Glomerular endothelial cell (primary cell): ENCODE measurements at regions not wholly inside any gene's neighbourhood (a gene's known extent, or its start where the extent isn't known, plus 50 kb on each side); places are given as distances from the start of the nearest gene placed in this dataset.
"Not testable (repeated sequence)": the region's sequence is repeated elsewhere in the genome, so short reads cannot be mapped to it uniquely, and the experiment has no call there.

Experiments
- DNase-seq: peaks from one replicate; pipeline ENCODE4 v3.0.0-alpha.2; 2011; ENCODE audit warnings: low read depth, low spot score; ENCODE audit errors: extremely low read depth

DNA sequence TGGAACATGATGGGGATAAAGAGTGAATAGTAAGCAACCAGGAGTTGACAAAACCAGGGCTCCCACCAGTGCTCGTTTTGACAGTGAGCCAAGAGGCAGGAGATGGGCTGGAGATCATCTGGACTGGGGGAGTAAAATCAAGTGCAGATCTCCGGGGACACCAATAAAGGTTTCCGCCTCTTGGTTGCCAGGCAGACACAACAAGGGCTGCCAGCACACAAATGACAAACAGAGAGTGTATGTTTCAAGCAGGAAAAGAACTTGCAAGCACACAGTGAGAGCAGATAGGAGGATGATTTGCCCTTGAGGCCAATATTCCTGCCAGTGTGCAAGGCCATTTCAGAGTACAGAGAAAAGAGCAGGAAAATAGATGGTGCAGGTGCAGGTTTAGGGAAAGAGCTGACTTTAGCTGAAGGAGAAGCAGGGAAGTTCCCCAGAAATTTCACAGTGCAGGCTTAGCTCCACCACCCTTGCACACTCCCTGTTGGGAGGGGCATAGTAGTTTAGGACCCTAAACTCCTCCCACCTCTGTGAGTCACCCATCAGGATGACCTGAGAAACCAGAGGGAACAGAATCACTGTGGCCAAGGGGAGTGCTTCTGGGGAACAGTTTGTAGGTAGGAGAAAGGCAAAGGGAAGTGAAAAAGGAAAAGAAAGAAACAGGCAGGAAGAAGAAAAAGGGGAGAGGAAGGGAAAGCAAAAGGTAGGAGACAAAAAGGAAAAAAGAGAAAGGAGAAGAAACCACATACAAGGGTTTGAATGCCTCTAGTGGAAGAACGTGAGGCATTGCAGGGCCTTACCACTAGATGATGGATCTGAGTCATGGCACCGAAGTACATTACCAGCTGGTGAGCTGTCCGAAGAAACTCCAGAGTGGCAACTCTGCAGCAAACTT lies 404.4 kb downstream of the SLC6A15 start:
- no peak for DNase-seq

DNA sequence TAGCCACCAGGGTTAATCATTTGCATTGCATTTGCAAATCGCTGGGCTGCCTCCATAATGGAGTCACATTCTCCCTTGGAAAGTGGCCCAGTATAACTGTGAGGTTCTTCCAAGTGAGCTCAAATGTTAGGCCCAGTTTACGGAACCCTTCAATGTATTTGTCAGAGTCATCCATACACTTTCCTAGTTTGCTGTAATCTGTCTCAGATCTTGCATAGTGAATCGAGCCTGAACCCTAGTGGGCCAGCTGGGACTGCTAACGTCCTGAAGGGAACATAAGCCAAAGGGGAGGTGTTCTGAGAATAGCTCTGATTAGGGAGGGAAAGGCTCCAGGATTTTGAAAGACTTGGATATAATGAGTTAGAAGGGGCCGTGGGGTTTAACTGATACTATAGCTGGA lies 406.3 kb downstream of the SLC6A15 start:
- DNase-seq, result no peak

GRCh38 chr12:84502907-84503787 lies 409.5 kb downstream of the SLC6A15 start:
- no peak for DNase-seq

GRCh38 chr12:84502180-84502860 lies 410.3 kb downstream of the SLC6A15 start:
- no peak for DNase-seq

GRCh38 chr12:84497819-84498218 lies 414.8 kb downstream of the SLC6A15 start:
- DNase-seq, result no peak

DNA sequence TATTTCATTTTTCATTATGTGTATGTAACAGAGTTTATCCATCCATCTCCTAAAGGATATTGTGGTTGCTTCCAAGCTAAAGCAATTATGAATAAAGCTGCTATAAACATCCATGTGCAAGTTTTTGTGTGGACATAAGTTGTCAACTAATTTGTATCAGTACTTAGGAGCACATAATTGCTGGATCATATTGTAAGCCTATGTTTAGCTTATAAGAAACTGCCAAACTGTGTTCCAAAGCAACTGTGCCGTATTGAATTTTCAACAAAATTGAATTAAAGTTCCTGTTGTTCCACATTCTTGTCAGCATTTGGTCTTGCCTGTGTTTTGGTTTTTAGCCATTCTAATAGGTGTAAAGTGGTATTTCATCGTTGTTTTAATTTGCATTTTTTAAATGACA lies 416.9 kb downstream of the SLC6A15 start:
- no peak for DNase-seq

DNA sequence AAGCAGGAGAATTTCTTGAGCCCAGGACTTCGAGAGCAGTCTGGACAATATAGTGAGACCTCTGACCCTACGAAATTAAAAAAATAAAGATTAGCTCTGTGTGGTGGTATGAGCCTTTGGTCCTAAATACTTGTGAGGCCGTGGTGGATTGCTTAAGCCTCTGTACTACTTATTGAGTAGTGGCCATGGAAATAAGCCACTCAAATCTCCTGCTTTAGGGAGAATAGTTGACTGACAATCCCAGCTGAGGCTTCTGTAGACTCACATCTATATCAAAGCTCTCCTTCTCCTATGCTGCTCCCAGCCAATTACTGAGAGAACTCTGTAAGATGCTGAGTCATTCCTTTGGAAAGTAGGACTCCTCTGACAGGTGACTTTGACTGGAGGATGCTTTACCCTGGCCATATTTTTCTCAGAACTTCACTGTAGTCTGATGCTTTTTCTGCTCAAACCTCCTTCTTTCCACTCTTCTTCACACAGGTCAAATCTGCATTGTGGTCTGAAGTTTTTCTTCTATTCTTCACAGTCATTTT lies 420.2 kb downstream of the SLC6A15 start:
- DNase-seq, result no peak

DNA sequence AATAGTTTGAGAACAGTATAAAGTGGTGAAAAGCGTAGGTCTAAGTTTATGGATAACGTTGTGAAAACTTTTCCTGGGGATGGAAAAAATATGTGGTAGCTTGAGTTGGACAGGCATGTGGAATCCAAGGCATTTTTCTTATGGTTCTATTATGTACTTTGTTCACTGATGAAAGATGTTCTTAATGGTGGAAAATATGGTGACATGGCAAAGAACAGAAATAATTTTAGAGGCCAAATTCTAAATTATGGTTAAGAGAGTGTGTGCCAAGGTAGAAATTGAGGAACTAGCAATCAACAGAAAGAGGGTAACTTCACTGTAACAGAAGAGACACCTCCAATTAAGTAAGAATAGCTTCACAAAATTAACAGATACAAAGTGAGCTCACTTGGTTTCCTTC lies 427.8 kb downstream of the SLC6A15 start:
- DNase-seq, result no peak

DNA sequence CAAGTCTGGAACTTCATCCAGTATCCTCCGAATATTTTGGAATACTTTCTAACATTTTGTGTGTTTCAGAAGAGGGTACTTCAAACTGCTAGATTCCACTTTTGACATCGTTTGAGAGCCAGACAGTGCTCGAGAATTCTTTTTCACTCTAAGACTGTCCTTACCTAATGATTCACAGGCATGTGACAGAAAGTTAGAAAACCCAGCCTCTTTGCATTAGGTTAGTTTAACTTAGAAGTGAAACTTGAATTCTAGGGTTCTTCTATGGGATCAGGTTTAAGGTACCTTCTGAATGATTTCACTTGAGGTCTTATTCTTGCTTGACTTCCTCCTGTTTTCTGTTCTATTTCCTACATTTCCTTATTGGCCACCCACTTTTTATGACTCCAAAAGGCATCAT lies 431.8 kb downstream of the SLC6A15 start:
- no peak for DNase-seq

GRCh38 chr12:84470361-84470760 lies 442.2 kb downstream of the SLC6A15 start:
- no peak for DNase-seq

DNA sequence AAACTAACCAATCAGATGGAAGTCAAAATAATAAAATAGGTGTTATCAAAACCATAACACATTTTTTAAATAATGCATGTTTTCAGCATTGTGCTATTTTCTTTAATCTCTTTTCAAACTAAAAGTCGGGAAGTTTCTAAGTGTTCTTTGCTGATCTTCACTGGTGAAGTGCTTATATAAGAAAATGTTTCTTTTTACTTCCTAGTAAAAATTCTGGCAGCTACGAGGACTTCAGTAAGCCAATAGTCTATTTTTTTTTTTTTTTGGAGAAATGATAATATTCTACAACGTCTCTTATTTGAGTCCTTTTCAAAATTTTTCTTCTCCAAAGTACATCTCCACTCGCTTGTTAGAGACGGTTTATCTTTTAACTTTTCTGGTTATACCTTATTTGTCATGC lies 448.0 kb downstream of the SLC6A15 start:
- no peak for DNase-seq

DNA sequence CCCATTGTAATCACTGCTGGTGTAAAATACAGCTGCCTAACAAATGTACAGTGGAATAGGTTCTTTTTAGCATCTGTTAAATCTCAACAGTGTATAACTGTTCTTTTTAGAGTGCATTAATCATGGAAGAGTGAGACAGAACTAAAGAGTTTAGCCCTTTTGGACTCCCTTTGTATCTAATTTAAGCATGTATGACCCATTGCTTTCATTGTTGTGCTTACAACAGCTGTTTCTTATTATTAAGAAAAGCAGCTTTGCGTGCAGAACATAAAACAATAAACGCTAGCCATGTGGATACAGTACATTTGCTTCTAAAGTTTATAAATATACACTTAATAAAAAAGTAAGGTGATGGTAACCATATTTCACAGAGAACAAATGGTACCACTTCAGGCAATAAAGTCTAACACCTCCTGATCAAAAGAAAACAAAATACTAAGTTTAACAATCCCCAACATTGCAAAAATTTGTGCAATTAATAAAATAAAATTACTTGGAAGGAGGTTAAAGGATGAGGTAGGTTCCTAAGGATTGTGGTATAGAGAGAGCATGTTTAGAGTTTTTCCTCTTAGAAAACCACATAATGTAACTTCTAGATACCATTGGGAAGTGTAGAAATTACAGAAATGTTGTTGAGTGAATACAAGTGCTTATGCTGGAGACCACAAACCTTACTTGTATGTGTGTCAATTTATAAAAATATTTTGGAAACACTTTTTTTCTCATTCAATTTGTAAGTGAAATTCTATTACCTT lies 448.7 kb downstream of the SLC6A15 start:
- no peak for DNase-seq

DNA sequence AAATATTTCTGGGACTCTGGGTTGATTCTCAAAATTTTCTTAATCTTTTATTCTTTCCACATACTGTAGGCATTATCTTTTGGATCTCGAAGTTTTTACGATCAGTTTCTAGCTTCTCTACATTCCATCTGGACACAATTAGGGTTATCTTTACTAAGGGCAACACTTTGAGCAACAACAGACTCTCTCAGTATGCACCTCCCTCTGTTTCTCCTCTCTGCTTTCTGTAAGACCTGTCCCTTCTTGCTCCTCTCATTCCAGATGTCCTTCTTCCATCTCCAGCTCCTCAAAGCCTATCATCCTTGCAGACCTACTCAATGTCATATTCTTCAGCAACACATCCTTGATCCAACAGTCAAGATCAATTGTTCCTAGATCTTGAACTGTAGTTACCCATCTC lies 457.0 kb downstream of the SLC6A15 start:
- DNase-seq, result no peak

GRCh38 chr12:84446478-84446877 lies 466.1 kb downstream of the SLC6A15 start:
- DNase-seq, result not testable (repeated sequence)

DNA sequence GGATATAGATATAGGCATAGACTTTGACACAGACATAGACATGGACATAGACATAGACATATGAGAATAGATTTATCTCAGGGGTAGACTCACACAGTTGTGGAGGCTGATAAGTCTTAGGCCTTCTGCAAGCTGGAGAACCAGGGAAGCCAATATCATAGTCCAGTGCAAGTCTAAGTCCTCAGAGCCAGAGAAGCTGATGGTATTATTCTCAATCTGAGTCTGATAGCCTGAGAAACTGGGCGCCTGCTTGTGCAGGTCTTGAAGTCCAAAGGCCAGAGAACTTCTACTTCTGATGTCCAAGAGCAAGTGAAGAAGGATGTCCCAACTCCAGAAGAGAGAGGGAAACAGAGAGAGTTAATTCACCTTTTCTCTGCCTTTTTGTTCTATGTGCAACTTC lies 476.5 kb downstream of the SLC6A15 start:
- DNase-seq, result no peak

- no peak for DNase-seq
Observed at GRCh38 chr12:84435682-84436081, 476.9 kb downstream of the SLC6A15 start.

DNA sequence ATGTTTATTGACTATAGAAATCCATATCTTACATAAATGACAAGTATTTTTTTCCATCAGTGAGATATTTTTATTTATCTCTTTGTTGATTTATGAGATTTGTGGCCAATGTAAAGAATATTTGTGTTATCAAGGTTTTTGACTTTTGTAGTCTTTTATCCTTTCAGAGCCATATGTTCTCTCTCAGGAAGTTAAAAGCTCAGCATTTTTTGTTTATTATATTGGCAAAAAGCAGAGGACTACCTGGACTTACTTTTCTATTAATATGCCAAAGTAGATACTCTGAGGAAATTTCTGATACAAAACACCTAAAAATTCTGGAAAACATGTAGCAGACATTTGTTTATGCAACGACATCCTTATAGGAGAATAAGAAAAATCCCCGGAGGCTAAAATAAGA lies 490.3 kb downstream of the SLC6A15 start:
- DNase-seq, result no peak

DNA sequence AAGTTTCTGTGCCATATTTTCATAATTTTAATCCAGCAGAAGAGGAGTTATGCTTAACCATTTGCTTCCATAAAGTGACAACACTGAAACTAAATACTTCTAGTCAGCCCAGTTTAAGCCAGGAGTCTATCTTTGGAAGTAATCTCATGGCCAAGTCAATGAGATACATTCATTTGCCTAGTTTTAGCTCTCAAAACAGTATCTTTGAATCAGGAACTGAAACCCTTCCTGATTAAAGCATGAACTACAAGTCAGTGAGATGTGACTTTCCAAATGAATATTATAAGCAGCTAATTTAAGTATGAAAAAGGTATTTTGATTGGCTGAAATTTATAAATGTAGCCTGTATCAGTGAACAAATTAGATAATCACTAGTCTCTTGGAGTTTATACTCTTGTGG lies 491.5 kb downstream of the SLC6A15 start:
- DNase-seq, result no peak

GRCh38 chr12:84416626-84417025 lies 496.0 kb downstream of the SLC6A15 start:
- no peak for DNase-seq

DNA sequence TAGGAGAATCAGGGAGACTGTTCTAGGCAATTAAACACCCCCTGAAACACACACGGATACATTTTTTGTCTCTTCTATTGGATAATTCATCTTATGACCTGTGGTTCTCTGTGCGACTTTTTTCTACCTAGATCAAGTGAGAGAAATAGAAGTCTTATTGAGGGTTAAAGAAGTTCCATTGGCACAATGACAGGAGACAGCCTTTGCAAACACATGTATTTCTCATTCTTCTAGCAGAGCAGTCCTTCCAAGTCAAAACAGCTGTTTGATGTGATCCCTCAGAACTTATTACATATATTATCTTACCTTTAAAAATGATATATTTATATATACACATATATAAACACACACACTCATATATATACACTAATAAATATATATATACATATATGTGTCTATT lies 496.7 kb downstream of the SLC6A15 start:
- DNase-seq, result no peak
